NCI-H2196 (cell line): ENCODE measurements at regions not wholly inside any gene's neighbourhood (a gene's known extent, or its start where the extent isn't known, plus 50 kb on each side); places are given as distances from the start of the nearest gene placed in this dataset.

Experiments used
- DNase-seq: peaks from one replicate; lab custom pipeline; 2025; ENCODE audit not compliant: unreplicated experiment; lab: John Stamatoyannopoulos, UW

DNA sequence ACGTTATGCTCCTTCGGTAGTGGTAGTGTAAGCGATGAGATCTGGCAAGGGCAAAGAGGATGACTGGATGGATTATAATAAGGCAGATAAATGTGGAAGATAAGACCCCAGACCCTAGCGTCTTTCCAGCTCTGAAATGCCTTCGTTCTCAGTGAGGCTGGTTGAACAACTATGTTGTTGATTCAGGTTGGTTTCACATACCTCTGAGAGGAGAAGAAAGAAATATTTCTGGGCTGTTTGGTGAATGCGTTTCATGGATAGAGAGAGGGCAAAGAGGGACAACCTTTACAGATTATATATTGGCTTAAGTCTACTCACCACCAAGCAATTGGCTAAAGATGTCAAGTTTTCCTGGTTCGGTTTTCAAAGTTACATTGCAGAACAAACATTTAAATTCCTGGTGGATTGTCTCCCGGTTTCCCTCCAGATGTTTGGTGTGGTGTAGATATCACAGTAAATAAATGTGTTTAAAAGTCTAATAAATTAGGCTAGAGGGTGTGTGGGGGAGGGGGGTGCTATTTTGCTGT, 190.1 kb upstream of the GLI2 start:
- no peak for DNase-seq

DNA sequence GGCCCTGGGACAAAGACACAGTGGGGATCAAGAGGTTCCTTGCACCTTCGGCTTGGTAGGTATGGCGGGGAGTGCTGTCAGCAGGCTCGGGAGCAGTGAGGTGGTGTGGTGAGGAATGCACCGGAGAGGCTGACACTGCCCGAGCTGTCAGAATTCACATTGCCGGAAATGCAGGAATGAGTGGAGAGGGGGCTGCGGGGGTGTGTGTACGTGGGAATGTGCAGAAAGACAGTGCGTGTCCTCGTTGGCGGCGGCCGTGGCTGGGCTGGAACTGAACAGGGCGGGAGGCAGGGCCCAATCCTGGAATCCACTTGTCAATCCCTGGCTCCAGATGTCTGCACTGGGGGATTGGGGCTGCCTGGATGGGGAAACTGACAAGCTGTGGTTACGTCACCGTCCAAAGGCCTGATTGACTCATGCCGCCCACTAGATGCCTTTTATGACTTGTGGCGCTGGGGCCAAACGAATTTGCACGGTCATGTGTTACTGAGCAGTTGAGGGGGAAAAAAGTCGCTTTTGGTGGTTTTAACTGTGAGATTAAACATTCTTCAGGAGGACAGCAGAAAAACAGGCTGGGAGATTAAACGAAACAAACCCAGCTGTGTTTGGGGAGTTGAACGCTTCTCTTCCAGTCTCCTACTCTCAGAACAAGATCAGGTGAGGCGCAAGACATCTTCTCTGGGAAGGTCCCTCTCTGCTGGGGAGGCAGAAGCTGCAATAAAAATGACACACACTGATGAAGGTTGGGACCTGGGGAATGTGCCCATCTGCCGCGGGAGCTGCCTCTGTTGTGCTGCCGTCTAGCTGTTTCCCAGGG, 189.4 kb upstream of the GLI2 start:
- DNase-seq = no peak

DNA sequence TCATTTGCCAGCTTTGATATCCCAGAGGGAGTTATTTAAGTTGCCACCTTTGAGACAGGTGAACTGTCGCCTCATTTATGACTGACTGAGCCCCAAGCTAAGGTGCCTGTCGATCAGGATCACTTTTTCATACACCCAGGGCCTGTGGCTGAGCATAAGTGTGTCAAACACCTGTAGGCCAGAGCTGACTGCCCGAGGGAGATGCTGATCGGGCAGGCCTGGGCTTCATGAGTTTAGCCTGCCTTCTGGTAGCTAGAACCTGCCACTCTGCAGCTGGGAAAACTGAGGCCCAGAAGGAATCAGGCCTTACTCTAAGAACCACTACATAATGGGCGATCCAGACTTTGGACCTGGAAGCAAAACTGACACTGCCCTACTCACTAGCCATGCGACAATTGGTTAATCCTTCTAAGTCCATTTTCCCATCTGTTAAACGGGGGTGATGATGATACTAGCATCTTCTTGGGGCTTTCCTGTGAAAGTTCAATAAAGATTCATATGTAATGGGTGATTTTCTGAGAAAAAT, 188.7 kb upstream of the GLI2 start:
- DNase-seq = no peak

DNA sequence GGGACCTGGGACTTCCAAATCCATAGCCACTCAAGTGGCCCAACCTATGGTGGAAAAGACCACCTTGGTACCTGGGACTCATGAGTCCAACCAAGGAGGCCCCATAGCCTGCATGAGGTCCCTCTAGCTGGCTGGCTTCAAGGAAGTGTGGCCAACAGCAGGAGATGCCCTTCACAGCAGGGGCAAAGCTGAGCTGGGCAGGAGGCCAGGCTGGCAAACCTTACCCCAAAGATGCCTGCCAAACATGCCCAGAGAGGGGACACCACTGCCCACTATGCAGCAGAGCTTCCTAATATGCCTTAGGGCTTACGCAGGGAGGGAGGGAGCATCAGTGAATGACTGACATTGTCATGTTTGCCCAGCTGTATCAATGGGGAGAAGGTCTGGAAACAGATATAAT, 188.0 kb upstream of the GLI2 start:
- DNase-seq = peak; percentile 21

DNA sequence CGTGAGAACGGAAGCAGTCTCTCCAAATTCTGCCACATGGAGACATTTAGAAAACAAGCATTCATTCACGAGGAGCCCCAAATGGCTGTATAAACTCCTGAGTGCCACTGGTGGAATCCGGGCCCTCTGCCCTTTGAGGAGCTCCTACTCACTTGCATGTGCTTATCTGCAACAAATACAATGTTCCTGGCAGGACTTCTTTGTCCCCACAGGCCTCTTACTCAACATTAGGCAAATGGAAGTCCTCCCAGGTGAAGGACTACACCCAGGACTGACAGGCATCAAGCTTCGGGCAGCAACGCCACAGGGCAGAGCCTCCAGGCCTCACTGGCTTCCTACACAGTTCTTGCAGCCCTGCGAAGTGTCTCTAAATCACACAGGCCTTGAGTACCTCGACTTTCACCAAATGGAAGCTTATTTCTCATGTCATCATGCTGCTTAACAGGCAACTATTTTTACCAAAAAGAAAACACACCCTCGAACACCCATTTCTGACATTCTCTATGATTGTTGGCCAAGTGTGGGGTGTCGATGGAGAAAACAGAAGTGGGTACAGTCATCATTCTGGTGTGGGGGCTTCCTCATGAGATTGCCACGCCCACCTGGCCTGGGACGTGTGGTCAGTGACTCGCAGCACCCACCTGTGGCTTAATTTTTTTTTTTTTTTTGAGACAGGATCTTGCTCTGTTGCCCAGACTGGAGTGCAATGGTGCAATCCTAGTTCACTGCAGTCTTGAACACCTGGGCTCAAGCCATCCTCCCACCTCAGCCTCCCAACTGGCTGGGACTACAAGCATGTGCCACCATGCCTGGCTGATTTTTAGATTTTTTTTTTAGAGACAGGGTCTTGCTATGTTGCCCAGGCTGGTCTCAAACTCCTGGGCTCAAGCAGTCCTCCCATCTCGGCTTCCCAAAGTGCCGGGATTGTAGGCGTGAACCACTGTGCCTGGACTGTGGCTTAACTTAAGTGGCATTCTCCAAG, 186.8 kb upstream of the GLI2 start:
- DNase-seq = no peak

DNA sequence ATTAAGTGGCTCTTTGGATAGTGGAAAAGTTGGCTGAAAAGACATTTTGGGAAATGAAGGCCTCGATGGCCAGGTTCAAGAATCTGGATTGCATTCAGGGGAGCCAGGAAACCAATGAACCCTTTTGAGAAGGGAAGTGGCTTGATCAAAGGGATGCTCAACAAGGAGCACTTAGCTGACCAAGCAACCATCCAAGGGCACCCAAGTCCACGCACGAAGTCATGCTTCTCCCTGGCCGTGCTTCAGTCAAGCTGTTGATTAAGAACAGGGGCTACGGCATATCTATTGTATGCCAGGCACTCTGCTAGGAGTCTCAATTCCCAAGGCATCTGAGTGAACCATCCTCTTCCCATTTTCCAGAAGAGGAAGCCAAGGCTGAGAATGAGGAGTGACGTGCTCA, 185.8 kb upstream of the GLI2 start:
- no peak for DNase-seq

DNA sequence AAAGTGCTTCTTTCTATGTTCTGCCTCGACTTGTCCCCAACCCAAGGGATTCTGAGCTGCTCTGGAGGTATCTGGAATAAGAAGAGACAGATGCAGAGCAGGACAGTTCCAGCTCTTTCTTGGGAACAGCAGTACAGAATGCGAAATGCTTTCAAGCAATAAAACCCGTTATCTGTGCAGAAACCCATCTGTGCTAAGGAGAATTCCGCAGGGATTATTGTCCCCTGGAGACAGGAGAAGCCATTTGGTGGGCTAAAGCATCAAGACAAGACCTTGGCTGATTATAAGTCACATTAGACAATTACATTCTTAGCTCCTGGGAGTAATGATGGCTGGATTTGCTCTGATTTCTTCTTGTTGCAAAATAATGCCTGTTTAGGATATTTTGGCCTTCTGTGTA, 185.4 kb upstream of the GLI2 start:
- no peak for DNase-seq

DNA sequence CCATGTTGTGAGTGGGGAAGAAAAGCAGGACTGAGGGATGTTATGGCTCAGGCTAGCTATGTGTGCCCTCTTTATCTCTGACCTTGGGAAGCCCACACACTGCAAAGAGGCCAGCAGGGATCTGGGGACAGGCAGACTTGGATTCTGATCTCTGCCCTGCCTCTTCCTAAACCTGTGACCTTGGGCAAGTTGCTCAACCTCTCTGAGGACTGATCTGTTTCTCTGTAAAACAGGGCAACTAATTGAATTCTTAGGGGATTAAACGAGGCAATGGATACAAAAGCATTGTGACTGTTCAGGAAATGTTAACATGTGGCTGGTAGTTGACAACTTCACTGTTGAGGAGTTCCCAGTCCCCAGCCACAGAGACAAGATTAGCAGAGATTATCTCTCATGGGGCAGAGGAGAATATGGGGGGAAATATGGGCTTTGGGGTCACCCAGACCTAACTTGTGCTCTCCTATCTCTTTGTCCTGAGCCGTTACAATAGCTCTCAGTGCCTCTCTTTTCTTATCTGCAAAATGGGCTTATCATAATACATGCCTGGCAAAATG, 184.7 kb upstream of the GLI2 start:
- DNase-seq = no peak

DNA sequence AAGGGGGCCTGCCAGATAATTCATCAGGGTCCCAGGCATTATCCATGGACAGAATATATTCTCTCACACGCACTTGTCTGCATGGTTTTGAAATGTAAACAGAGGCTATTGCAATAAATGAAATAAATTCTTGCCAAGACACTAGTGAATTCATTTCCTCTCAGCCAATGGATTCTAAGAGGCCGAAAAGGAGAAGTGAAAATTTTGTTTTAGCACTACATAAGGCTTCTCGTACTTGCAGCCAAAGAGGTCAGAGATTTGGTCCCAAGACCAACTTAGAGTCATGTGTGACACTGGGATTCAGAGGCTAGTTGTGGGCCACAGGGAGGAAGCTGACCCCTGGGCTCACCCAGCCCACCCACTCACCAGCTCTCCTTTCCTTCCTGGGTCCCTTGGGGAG, 184.1 kb upstream of the GLI2 start:
- DNase-seq = no peak

DNA sequence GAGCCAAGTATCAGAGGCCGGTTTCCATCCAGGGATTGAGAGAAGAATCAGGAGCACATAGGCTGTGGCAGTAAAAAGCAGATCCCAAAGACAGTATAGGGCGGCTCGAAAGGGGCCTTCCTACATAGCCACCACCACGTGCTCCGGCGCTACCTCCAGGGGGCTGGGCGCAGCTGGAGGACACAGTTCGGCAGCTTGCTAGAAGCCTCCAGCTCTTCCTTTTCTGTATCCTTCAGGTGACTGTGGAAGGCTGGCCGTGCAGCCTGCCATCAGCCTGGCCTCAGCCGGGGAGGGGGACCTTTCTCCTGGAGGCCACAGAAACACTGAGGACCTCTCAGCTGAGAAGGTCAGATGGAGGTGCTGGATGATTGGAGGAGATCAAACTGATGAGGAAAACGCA, 183.6 kb upstream of the GLI2 start:
- no peak for DNase-seq

DNA sequence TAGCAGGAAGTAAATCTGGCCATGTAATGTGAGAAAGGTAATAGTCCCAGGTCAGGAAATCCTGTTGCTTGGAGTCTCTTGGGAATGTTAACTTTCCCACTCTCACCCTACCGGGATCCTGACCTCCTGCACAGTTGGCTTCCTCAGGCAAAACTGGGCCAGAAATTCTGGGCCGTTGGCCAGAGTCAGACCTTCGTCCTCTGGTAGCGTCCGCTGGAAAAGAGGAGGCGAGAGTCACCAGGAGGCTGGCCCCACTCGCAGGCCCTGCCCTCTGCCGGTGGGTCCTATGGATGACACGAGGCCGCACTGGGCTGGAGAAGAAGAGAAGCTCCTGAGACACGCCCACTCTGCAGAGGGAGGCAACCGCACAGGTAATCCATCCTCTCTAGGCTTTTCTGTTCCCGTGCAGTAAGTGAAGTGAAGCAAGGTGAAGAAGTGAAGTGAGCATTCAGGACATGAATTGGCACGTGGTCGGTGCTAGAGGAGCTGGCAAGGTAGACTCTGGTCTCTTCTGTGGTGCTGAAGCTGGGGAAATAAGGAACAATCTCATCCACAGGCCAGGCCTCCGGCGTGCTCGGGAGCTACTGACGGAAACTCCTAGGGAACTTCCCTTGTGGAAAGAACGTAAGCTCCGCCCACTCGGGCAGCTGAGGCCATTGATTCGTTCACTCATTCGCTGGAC, 182.7 kb upstream of the GLI2 start:
- peak; percentile 94 for DNase-seq

DNA sequence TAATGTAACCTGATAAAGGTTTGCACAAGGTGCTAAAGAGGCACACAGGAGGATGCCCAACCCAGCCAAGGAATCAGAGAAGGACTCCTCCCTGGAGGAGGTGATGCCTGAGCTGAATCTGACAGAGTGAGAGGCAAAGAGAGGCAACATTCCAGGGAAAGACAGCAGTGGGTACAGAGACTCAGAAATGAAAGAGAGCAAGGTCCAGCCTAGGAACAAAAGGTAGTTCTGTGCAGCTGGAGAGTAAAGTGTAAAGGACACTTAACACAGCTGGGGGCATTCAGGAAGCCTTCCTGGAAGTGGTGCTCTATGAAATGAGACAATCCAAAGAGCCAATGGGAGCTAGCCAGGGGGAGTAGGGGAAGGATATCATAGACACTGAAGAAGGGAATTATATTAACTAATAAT, 181.0 kb upstream of the GLI2 start:
- no peak for DNase-seq

DNA sequence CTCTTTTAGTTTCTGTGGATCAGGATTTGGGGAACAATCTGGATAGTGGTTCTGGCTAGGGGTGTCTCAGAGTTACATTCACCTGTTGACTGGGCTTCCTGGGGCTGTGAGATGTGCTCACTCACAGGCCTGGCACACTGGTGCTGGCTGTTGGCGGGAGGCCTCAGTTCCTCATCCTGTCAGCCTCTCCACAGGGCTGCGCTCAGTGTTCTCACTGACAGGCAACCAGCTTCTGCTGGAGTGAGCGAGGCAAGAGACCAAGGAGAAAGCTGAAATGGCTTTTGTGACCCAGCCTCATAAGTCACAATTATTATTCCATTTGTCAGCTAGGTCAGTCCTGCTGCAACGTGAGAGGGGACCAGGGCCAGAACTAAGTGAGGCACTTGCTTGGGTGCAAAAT, 180.6 kb upstream of the GLI2 start:
- no peak for DNase-seq

DNA sequence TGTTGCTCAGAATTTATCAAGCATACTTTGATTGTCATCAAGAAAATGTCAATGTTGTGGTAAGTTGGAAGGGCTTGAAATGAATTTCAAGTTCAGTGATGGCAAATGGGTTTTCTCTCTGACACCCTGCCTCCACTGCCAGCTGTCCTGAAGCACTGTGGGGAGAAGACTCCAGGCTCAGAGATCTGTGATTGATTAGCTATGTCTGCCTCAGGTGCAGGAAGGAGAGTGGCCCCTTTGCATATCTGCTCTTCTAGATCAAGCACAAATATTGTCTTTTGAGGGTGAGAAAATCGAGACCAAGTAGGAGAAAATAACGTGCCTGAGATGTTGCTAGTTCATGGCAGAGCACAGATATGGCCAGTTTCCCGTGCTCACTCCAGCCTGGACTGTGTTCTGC, 178.8 kb upstream of the GLI2 start:
- no peak for DNase-seq

DNA sequence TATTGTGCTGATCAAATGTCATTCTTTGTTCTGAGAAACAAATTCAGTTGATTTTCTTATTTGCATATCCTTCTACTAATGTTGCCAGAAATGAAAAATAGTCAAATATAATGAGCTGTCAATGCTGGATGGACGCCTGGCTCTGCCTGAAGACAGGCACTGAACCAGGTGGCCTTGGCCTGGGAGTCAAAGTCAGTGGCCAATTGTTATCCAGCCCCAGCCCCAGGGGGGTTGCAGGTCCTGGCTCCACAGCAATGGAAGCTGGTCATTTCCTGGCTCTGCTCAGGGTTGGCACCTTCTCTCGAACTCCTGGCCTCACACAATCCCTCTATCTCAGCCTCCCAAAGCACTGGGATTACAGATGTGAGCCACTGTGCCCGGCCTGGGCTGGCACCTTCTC, 176.8 kb upstream of the GLI2 start:
- peak; percentile 54 for DNase-seq

DNA sequence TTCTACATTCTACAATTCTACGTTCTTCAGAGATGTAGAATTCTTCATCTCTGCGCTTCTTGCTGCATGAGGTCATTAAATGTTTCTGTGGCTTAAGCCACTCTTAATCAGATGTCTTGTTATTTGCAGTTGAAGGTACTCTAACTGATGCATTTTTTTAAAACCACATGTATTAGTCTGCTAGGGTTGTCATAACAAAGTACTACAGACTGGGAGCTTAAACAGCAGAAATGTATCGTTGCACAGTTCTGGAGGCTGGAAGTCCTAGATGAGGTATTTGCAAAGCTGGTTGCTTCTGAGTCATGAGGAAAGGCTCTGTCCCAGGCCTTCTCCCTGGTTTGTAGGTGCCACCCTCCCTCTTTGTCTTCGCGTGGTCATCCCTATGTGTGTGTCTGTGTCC, 176.3 kb upstream of the GLI2 start:
- DNase-seq = no peak

DNA sequence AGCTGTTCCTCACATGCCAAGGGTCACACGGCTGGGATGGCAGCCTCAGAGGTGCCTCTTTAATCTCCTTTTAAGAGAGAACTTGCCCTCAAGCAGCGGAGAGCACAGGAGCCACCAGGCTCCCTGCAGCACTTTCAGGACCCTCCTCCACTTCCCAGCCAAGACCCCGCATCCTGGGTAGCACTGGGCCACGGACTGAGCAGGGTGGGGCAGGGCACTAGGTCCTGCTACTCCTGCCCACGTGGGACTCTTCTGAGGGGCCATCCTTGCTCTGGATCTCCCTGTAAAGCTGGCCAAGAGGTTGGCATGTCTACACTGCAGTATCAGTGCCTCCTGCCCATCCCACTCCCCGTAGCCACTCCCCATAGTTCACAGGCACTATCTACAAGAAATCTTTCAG, 175.3 kb upstream of the GLI2 start:
- no peak for DNase-seq

DNA sequence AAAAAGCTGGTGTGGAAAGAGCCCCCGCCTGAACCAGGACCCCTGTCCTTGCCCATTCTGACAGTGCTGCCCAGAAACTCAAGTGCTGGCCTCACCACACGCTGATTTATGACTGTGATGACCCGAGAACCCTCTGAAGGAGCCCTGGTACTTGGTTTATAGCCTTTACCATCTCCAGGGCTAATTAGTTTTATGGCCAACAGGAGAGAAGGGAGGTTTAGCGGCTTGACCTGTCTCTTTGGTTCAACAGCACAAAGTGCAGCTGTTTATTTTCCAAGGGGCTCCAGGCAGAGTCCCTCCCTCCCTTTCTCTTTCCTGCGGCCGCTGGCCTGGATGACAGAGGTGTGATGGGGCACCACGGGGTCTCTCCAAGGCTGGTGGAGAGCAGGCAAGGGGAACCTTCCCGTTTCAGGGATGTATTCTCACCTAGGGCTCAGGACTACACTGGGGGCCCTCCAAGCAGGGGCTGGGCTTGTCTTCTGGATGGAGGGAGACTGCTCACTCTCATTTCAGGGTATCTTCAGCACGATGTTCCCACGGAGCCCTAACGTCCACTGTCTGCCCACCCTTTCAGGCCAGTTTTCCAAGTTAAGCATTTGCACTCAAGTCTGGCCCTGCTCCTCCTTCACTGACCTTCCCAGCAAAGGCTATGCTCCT, 174.2 kb upstream of the GLI2 start:
- no peak for DNase-seq

DNA sequence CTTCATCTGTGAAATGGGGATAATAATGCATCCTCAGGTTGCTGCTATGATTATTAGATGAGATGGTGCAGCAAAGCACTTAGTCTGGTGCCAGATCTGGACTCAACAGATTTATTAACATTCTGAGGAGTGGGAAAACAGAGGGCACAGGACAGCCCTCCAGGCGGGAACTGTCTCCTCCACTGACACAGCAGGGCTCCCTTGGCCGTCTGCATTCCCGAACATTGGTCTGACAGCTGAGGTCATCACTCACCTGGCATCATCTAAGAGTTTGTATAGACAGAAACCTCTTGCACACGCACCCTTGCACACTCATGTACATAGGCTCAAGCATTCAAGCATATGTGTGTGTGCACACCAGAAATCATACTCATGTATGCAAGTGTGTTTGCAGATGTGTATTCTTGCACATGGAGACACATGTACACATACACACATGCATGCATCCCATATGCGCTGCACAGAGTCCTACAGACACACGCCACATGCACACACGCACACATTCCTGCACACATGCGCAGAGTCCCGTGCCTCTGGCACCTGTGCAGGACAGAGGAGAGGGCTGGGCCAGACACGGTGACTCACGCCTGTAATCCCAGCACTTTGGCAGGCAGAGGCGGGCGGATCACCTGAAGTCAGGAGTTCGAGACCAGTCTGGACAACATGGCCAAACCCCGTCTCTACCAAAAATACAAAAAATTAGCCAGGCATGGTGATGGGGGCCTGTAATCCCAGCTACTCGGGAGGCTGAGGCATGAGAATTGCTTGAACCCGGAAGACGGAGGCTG, 173.3 kb upstream of the GLI2 start:
- no peak for DNase-seq

DNA sequence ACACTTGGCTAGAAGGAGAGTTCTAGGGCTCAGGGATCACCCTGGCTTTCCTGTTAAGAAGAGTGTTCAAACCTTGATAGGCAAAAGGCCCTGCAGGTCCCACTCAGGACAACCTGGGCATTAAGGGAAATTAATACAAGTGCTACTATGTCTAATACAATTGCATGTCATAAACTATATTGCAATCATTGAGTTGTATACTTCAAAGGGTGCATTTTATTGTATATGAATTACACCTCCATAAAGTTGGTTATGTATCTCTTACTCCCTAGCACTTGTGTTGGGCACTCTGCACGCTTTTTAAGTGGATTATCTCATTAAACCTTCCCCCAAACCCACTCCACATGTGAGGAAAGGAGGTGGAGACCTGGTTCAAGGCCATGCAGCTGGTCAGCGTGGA, 172.1 kb upstream of the GLI2 start:
- DNase-seq = no peak
